ENCODE measurements at regions not wholly inside any gene's neighbourhood (a gene's known extent, or its start where the extent isn't known, plus 50 kb on each side); places are given as distances from the start of the nearest gene placed in this dataset.
A peak's percentile ranks its signal among the peaks of the same experiment; 100 is the strongest.

DNA sequence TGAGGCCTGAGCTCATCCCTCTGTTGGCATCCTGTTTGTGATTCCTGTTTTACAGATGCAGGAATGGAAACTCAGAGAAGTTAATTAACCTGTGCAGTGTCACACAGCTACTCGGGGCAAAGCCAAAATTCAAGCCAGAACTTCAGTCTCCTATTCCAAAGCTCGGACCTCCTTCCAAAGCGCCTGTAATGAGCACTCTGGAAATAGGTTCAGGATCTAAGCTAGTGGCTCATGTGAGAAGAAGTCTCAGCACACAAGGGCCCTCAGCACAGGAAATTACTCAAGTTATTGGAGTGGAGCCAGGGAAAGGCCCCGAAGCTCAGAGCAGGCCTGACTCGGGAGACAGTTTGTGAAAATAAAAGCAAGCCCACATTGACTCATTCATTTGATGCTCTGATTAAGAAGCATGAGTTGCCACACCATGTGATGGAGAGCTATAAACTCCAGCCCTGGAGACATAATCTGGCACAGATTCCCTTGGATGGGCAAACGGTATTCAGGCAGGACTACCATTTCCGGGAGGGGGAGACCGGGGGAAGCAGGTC, 50.6 kb upstream of the LYST start:
- CTCF ChIA-PET: interaction anchor here (1.0 to 3.4 kb wide), 5 partner anchors 12 to 54 kb away, joined by 3 to 19 read pairs (median 4); partner anchors contain the start of gene LYST
- Histone ChIP-seq H3K4me3 (ENCODE audit: low read length) (no peak overlapping the region), H3K36me3 (ENCODE audit: insufficient read depth, low read length) (no peaks in the 10 kb centered on the region), H3K9me3 (ENCODE audit: low read length) (no peaks in the 10 kb centered on the region), H3K4me1 (ENCODE audit: insufficient read depth, low read length) (peaks cover 7% of the 10 kb centered on the region), H3K27ac (ENCODE audit: low read depth, low read length) (no peak overlapping the region), H3K27me3 (ENCODE audit: insufficient read depth, low read length, poor library complexity, severe bottlenecking) (no peaks in the 10 kb centered on the region)
- POLR2A ChIA-PET: interaction anchor here (0.5 to 1.0 kb wide), 3 partner anchors 51 to 413 kb away, joined by 3 to 9 read pairs (median 3); partner anchors contain the start of genes B3GALNT2 and LYST
- Mint-ChIP-seq H3K4me1 (peaks cover 11 to 41% (median 24%) of the 10 kb centered on the region in 3 donors), H3K9me3 (no peaks in the 10 kb centered on the region), H3K27ac (peak overlapping the region; percentile 20 to 96 (median 88)), H3K36me3 (no peaks in the 10 kb centered on the region), H3K27me3 (peaks cover 0 to 4% of the 10 kb centered on the region in 2 donors), H3K4me3 (peak overlapping the region in 3 of 7 donors; percentile 38 to 50 (median 49))
- peak in 4 of 5 donors; percentile 20 to 80 (median 47) for DNase-seq
